ENCODE measurements at regions not wholly inside any gene's neighbourhood (a gene's known extent, or its start where the extent isn't known, plus 50 kb on each side); places are given as distances from the start of the nearest gene placed in this dataset.

- no peak for DNase-seq (ENCODE audit: low spot score)
- intact Hi-C loops (cut with DNase I) = no loop called here
These were observed 299.8 kb downstream of the SHQ1 start for GRCh38 chr3:72548461-72548860.

GRCh38 chr3:72547183-72547582 lies 301.1 kb downstream of the SHQ1 start:
- intact Hi-C loops (cut with DNase I) = no loop called here
- no peak for DNase-seq (ENCODE audit: low spot score)

- DNase-seq (ENCODE audit: low spot score) = no peak
- intact Hi-C loops (cut with DNase I) = no loop called here
These were observed 304.0 kb downstream of the SHQ1 start for GRCh38 chr3:72544239-72544638.

- DNase-seq (ENCODE audit: low spot score) = no peak
- intact Hi-C loops (cut with DNase I) = no loop called here
These were observed 305.0 kb downstream of the SHQ1 start for GRCh38 chr3:72543246-72543645.

GRCh38 chr3:72542781-72543180 lies 305.5 kb downstream of the SHQ1 start:
- no peak for DNase-seq (ENCODE audit: low spot score)
- intact Hi-C loops (cut with DNase I) = no loop called here

- intact Hi-C loops (cut with DNase I) = no loop called here
- DNase-seq (ENCODE audit: low spot score) = no peak
These were observed 308.4 kb downstream of the SHQ1 start for GRCh38 chr3:72539856-72540255.

GRCh38 chr3:72538070-72538745 lies 310.0 kb downstream of the SHQ1 start:
- no peak for DNase-seq (ENCODE audit: low spot score)
- intact Hi-C loops (cut with DNase I) = no loop called here

- intact Hi-C loops (cut with DNase I) = no loop called here
- no peak for DNase-seq (ENCODE audit: low spot score)
These were observed 310.8 kb downstream of the SHQ1 start for GRCh38 chr3:72537448-72537847.

- intact Hi-C loops (cut with DNase I) = no loop called here
- no peak for DNase-seq (ENCODE audit: low spot score)
These were observed 311.4 kb downstream of the SHQ1 start for GRCh38 chr3:72536878-72537267.

GRCh38 chr3:72536206-72536877 lies 311.9 kb downstream of the SHQ1 start:
- DNase-seq (ENCODE audit: low spot score) = no peak
- intact Hi-C loops (cut with DNase I) = no loop called here

GRCh38 chr3:72535772-72536171 lies 312.5 kb downstream of the SHQ1 start:
- no peak for DNase-seq (ENCODE audit: low spot score)

GRCh38 chr3:72533591-72534473 lies 314.4 kb downstream of the SHQ1 start:
- intact Hi-C loops (cut with DNase I) = no loop called here
- no peak for DNase-seq (ENCODE audit: low spot score)

More at GRCh38 chr3:72535772-72536171, 312.5 kb downstream of the SHQ1 start:
- intact Hi-C loops (cut with DNase I) = no loop called here

- intact Hi-C loops (cut with DNase I) = no loop called here
- DNase-seq (ENCODE audit: low spot score) = no peak
These were observed 317.8 kb downstream of the SHQ1 start for GRCh38 chr3:72530426-72530825.

GRCh38 chr3:72529081-72529480 lies 319.2 kb downstream of the SHQ1 start:
- no peak for DNase-seq (ENCODE audit: low spot score)
- intact Hi-C loops (cut with DNase I) = no loop called here

GRCh38 chr3:72523429-72524151 lies 324.7 kb downstream of the SHQ1 start:
- intact Hi-C loops (cut with DNase I) = no loop called here
- peak; percentile 80 for DNase-seq (ENCODE audit: low spot score)

GRCh38 chr3:72520690-72521308 lies 327.4 kb downstream of the SHQ1 start:
- no peak for DNase-seq (ENCODE audit: low spot score)
- intact Hi-C loops (cut with DNase I) = no loop called here

- no peak for DNase-seq (ENCODE audit: low spot score)
- intact Hi-C loops (cut with DNase I) = no loop called here
These were observed 328.2 kb downstream of the SHQ1 start for GRCh38 chr3:72519946-72520604.

GRCh38 chr3:72517921-72518424 lies 330.3 kb downstream of the SHQ1 start:
- intact Hi-C loops (cut with DNase I) = no loop called here

GRCh38 chr3:72517336-72517735 lies 330.9 kb downstream of the SHQ1 start:
- intact Hi-C loops (cut with DNase I) = no loop called here

More at GRCh38 chr3:72517921-72518424, 330.3 kb downstream of the SHQ1 start:
- DNase-seq (ENCODE audit: low spot score) = no peak

More at GRCh38 chr3:72517336-72517735, 330.9 kb downstream of the SHQ1 start:
- no peak for DNase-seq (ENCODE audit: low spot score)

Data from cardiac septum (tissue), 1 donor.